ENCODE measurements at regions not wholly inside any gene's neighbourhood (a gene's known extent, or its start where the extent isn't known, plus 50 kb on each side); places are given as distances from the start of the nearest gene placed in this dataset.

GRCh38 chrX:124274438-124275181 lies 57.9 kb upstream of the TEX13D start:
- H3K36me3 ChIP-seq = no peaks in the 10 kb centered on the region
- intact Hi-C loops (cut with DNase I) = no loop called here
- H3K27me3 ChIP-seq (ENCODE audit: low read depth) = no peaks in the 10 kb centered on the region
- TF ChIP-seq CTCF (IDR thresholded peaks at IDR 0.05) = no peak
- no peaks in the 10 kb centered on the region for H3K4me1 ChIP-seq
- no peak overlapping the region for H3K4me3 ChIP-seq
- no peaks in the 10 kb centered on the region for H3K9me3 ChIP-seq
- no peak for ATAC-seq
- H3K27ac ChIP-seq = no peak overlapping the region
- no peak for DNase-seq

DNA sequence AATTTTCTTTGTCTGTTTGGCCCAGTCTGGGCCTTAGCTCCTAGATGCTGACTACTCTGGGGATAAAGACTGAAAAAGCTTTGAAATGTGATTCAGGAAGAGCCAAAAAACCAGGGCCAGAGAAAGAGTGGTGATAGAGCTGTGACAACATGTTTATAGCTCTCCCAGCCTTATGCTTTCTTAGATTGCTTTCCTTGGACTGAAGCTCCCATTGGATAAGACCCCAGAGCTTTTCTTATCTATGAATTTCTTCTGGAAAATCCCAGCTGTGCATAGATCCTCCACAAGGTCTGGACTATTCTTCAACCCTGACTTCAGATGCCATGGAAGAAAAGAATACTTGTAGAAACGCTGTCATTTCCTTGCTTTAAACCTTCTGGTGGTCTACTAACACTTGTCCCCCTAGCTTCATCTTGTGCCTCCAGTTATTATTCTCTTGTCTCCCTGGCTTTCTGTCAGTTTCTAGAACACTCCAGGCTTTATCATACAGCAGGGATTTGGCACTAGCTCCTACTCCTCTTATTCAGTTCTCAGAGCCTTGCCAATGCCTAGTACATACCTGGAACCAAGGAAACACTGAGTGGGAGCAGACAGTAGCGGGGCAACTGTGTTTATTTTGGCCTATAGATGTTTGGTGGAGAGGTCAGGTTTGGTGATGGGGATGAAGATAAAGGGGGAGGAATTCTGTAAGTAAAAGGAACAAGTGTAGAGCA lies 57.1 kb upstream of the TEX13D start:
- no peaks in the 10 kb centered on the region for H3K4me1 ChIP-seq
- H3K36me3 ChIP-seq = no peaks in the 10 kb centered on the region
- intact Hi-C loops (cut with DNase I) = no loop called here
- no peak for TF ChIP-seq CTCF (IDR thresholded peaks at IDR 0.05)
- H3K27ac ChIP-seq = no peak overlapping the region
- DNase-seq (no peak), ATAC-seq (no peak)
- no peak overlapping the region for H3K4me3 ChIP-seq
- no peaks in the 10 kb centered on the region for H3K9me3 ChIP-seq
- no peaks in the 10 kb centered on the region for H3K27me3 ChIP-seq (ENCODE audit: low read depth)

DNA sequence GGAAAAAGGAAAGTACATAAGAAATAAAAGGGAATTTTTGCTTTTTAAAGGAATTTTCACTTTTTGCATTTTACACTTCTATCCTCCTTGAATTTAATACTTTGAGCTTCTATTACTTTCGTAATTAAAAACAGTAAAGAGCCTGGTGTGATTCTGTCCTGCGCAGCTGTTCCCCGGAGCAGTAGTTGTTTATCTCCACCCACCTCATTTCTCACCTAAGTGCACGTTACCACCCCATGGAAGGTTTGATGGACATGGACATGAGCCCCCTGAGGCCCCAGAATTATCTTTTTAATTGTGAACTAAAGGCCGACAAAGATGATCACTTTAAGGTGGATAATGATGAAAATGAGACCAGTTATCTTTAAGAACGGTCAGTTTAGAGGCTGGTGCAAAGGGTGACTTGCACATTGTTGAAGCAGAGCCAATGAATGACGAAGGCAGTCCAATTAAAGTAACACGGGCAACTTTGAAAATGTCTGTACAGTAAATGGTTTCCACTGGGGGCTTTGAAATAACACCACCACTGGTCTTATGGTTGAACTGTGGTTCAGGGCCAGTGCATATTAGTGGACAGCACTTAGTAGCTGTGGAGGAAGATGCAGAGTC lies 52.1 kb upstream of the TEX13D start:
- no peaks in the 10 kb centered on the region for H3K27me3 ChIP-seq (ENCODE audit: low read depth)
- no peaks in the 10 kb centered on the region for H3K4me1 ChIP-seq
- H3K4me3 ChIP-seq = no peak overlapping the region
- ATAC-seq (no peak), DNase-seq (no peak)
- H3K36me3 ChIP-seq = no peaks in the 10 kb centered on the region
- no peak overlapping the region for H3K27ac ChIP-seq
- intact Hi-C loops (cut with DNase I) = no loop called here
- no peaks in the 10 kb centered on the region for H3K9me3 ChIP-seq
- TF ChIP-seq CTCF (IDR thresholded peaks at IDR 0.05) = no peak

DNA sequence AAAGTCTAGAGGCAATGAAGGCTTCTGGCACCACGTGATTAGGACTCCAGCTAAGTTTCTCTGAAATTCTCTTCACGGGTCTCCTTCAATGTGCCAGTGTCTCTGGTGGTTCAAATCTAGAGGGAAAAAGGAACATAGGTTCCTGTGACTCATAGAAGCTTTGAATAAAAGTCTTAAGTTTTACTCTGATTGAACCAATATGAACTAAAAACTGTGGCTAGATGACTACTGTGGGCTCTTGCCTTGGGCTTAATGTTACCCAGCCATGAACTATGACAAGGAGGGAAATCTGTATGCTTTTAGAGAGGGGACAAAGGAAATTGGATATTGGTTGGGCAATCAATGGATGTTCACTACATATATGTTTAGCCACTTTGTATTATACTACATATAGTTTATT lies 49.9 kb upstream of the TEX13D start:
- intact Hi-C loops (cut with DNase I) = no loop called here
- DNase-seq (no peak), ATAC-seq (no peak)
- H3K27ac ChIP-seq = no peak overlapping the region
- H3K27me3 ChIP-seq (ENCODE audit: low read depth) = no peaks in the 10 kb centered on the region
- H3K4me3 ChIP-seq = no peak overlapping the region
- no peaks in the 10 kb centered on the region for H3K9me3 ChIP-seq
- TF ChIP-seq CTCF (IDR thresholded peaks at IDR 0.05) = no peak
- H3K36me3 ChIP-seq = no peaks in the 10 kb centered on the region
- no peaks in the 10 kb centered on the region for H3K4me1 ChIP-seq

Data from lower lobe of right lung (tissue), 2 donors.